Esophagus squamous epithelium (tissue), 5 donors: ENCODE measurements at regions not wholly inside any gene's neighbourhood (a gene's known extent, or its start where the extent isn't known, plus 50 kb on each side); places are given as distances from the start of the nearest gene placed in this dataset.

ENCODE experiments used
- DNase-seq: peaks from one replicate; lab custom pipeline; 2025; lab: John Stamatoyannopoulos, UW
- H3K27ac ChIP-seq, 4 donors: fragments of 200-600 bp; sonication (generic); one replicate each; pipeline ENCODE4 v1.5.1; 2016 to 2019; ENCODE audit warnings: mild to moderate bottlenecking in 1 of 4
- H3K27me3 ChIP-seq, 4 donors: fragments of 200-600 bp; sonication (generic); 1 replicate in 3 of 4; 2 replicates in 1 of 4; pipeline versions ENCODE4 v1.5.1 to v1.6.0; 2017 to 2021; ENCODE audit warnings: antibody characterized with exemption in 1 of 4
- H3K36me3 ChIP-seq, 3 donors: fragments of 200-600 bp; sonication (generic); one replicate each; pipeline ENCODE4 v1.5.1; 2016 to 2019
- H3K4me1 ChIP-seq, 3 donors: fragments of 200-600 bp; sonication (generic); one replicate each; pipeline ENCODE4 v1.5.1; 2017 to 2019
- H3K4me3 ChIP-seq, 4 donors: fragments of 200-600 bp; sonication (generic); 1 replicate in 3 of 4; 2 replicates in 1 of 4; pipeline ENCODE4 v1.5.1; 2016 to 2019; ENCODE audit warnings: mild to moderate bottlenecking in 2 of 4, moderate library complexity in 1 of 4
- H3K9me3 ChIP-seq, 3 donors: fragments of 200-600 bp; sonication (generic); one replicate each; pipeline ENCODE4 v1.5.1; 2016 to 2019
- POLR2A ChIP-seq, 4 donors: fragments of 450-650 bp; IDR thresholded peaks; one replicate each; pipeline ENCODE4 v1.6.1; 2017; ENCODE audit warnings: antibody characterized with exemption in 4 of 4, mild to moderate bottlenecking in 4 of 4, moderate library complexity in 3 of 4
- WGBS, 2 donors: methylation state at CpG; one replicate each; pipeline ENCODE4 v1.1.5; 2018; 5-methylcytosine and 5-hydroxymethylcytosine counted together
- intact Hi-C: fragments of 100-400 bp; cut with DNase I; formaldehyde crosslinking; loops from one replicate; pipeline ENCODE4 v1.15.0; 2022
- TF ChIP-seq, protein P1 (sequence below), 6 experiments: fragments of 450-650 bp in 4 of 6; fragments of 200-600 bp in 2 of 6; sonication (generic) in 2 of 6; IDR thresholded peaks; one replicate each; pipeline ENCODE4 v1.5.1; 2016 to 2019; ENCODE audit warnings: antibody characterized with exemption in 6 of 6, mild to moderate bottlenecking in 4 of 6, moderate library complexity in 4 of 6
- donor health status: DM: yes; HTN: yes; CAD: no.

DNA sequence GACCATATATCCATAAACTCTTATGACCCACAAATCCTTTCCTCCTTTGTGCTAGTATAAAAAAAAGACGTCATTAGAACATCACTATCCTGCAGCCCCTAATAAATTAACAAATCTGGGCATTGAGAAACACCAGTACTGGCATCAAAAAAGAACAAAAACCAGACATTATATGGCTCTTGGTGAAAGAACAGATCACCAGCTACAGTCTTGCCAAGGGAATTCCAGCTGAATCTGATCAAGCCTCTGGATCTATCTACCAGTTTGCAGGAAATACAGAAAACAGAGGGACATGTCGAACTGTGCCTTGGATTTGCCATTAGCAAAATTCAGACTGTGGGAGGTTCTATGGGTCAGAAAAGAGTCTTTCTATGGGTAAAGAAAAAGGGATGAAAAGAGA lies 93.7 kb upstream of the DDX18 start:
- Histone ChIP-seq H3K27ac (no peak overlapping the region), H3K4me3 (no peak overlapping the region), H3K27me3 (no peaks in the 10 kb centered on the region), H3K36me3 (no peaks in the 10 kb centered on the region), H3K9me3 (no peaks in the 10 kb centered on the region), H3K4me1 (no peaks in the 10 kb centered on the region)
- WGBS, 2 donors = 76 to 79% methylated on average over 2 of the region's 2 CpGs
- TF ChIP-seq POLR2A (IDR thresholded peaks at IDR 0.05) = no peak
- TF ChIP-seq, protein P1, sequence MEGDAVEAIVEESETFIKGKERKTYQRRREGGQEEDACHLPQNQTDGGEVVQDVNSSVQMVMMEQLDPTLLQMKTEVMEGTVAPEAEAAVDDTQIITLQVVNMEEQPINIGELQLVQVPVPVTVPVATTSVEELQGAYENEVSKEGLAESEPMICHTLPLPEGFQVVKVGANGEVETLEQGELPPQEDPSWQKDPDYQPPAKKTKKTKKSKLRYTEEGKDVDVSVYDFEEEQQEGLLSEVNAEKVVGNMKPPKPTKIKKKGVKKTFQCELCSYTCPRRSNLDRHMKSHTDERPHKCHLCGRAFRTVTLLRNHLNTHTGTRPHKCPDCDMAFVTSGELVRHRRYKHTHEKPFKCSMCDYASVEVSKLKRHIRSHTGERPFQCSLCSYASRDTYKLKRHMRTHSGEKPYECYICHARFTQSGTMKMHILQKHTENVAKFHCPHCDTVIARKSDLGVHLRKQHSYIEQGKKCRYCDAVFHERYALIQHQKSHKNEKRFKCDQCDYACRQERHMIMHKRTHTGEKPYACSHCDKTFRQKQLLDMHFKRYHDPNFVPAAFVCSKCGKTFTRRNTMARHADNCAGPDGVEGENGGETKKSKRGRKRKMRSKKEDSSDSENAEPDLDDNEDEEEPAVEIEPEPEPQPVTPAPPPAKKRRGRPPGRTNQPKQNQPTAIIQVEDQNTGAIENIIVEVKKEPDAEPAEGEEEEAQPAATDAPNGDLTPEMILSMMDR (IDR thresholded peaks at IDR 0.05) = no peak
- no peak for DNase-seq
- intact Hi-C loops = no loop called here

DNA sequence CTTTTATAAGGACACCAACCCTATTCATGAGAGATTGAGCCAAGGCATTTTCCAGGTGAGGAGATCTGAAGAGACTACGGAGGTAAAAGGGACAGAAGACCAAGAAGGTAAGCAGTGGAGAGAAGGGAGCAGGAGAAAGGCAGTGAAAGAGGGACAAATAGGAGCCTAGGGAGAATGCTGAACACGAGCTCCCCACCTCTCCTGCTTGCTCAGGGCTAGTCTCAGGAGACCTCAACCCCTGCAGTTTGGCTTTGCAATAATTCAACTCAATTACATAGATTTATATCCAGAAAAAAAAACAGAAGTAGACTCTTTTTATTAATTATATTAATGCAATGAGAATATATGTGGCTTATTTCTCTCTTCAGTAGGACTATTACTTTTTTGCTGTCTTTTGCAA lies 91.0 kb upstream of the DDX18 start:
- no peaks in the 10 kb centered on the region for H3K36me3 ChIP-seq
- WGBS, 2 donors = 58 to 63% methylated on average over 2 of the region's 2 CpGs
- no peak overlapping the region for H3K27ac ChIP-seq
- no peaks in the 10 kb centered on the region for H3K9me3 ChIP-seq
- H3K27me3 ChIP-seq = no peaks in the 10 kb centered on the region
- no peak overlapping the region for H3K4me3 ChIP-seq
- TF ChIP-seq POLR2A (IDR thresholded peaks at IDR 0.05) = no peak
- TF ChIP-seq, protein P1 (IDR thresholded peaks at IDR 0.05) = no peak
- intact Hi-C loops = no loop called here
- no peaks in the 10 kb centered on the region for H3K4me1 ChIP-seq
- no peak for DNase-seq

DNA sequence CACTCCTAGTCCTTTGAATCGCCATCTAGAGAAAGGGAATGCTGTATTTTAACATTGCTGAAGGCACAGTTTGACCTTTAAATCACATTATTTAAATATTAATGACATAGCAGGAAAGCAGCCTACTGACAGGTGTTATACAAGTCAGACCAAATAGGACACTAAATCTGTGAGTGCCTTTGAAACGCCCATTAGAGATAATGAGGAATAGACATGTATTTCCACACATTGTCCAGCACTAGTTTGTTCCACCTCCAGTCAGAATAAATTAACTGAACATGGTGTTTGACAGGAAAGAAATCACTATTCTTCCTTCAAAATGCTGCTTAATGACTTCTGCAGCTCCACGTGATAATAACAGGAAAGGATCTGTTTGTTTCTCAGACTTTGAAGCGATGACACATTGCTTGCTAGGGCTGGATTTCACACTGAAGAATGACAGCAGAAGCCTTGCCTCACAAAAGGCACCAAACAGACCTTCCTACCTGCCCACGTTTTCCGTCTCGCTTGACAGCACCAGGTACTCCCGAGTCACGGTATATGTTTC lies 90.5 kb upstream of the DDX18 start:
- Histone ChIP-seq H3K27me3 (no peaks in the 10 kb centered on the region), H3K4me3 (no peak overlapping the region), H3K27ac (no peak overlapping the region), H3K9me3 (no peaks in the 10 kb centered on the region), H3K4me1 (no peaks in the 10 kb centered on the region), H3K36me3 (no peaks in the 10 kb centered on the region)
- intact Hi-C loops = no loop called here
- no peak for DNase-seq
- WGBS, 2 donors = 57 to 65% methylated on average over 9 of the region's 9 CpGs
- TF ChIP-seq POLR2A (IDR thresholded peaks at IDR 0.05) = no peak
- TF ChIP-seq, protein P1 (IDR thresholded peaks at IDR 0.05) = no peak

DNA sequence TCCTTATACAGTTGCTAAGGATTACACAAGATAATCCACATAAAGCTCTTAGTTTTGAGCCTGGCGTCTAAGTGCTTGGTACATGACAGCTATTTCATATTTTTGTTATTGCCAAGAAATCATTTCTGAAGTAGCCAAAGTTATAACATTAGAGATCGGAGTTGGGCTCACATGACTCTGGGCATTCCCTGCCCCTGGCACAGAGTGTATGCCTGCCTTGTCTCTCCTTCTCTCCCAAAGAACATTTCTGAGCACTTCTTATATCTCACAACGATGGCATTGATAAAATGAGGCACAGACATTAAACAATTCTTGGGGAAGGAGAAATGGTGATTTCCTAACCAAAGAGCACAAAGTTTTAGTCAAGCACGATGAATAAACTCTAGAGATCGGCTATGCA lies 87.7 kb upstream of the DDX18 start:
- H3K27ac ChIP-seq = no peak overlapping the region
- H3K4me1 ChIP-seq = no peaks in the 10 kb centered on the region
- H3K9me3 ChIP-seq = no peaks in the 10 kb centered on the region
- intact Hi-C loops = no loop called here
- 40 to 52% methylated on average over 5 of the region's 5 CpGs for WGBS, 2 donors
- no peak for TF ChIP-seq POLR2A (IDR thresholded peaks at IDR 0.05)
- TF ChIP-seq, protein P1 (IDR thresholded peaks at IDR 0.05) = no peak
- H3K4me3 ChIP-seq = no peak overlapping the region
- no peaks in the 10 kb centered on the region for H3K27me3 ChIP-seq
- no peak for DNase-seq
- H3K36me3 ChIP-seq = no peaks in the 10 kb centered on the region

DNA sequence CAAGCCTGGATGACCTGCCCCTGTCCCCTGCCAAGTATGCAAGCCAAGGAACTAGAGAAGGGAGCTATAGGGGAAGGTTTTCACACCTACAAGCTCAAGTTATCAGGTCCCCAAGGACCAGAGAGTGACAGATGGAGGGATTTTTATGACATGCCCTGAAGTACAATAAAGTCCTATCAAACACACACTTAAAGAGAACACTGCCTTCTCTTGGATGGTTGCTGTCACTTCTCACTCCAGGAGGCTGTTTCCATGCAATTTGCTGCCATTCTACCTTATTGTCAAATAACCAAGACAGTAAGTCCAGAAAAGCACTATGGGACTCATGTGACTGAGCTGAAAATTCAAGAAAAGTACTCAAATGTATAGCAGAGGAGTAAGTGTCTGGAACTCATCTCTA lies 76.6 kb upstream of the DDX18 start:
- no peak for DNase-seq
- intact Hi-C loops = no loop called here
- Histone ChIP-seq H3K9me3 (no peaks in the 10 kb centered on the region), H3K36me3 (no peaks in the 10 kb centered on the region), H3K27ac (no peak overlapping the region), H3K4me1 (no peaks in the 10 kb centered on the region), H3K4me3 (no peak overlapping the region), H3K27me3 (no peaks in the 10 kb centered on the region)
- TF ChIP-seq, protein P1 (IDR thresholded peaks at IDR 0.05) = no peak
- TF ChIP-seq POLR2A (IDR thresholded peaks at IDR 0.05) = no peak
